GM19455 (cell line): ENCODE measurements at regions not wholly inside any gene's neighbourhood (a gene's known extent, or its start where the extent isn't known, plus 50 kb on each side); places are given as distances from the start of the nearest gene placed in this dataset.

ENCODE experiments used
- ATAC-seq: cut with Tn5 transposase; IDR thresholded peaks from one replicate; pipeline ENCODE4 v1.9.1; 2021; ENCODE audit not compliant: unreplicated experiment

- ATAC-seq = no peak
These were observed 590.5 kb downstream of the CSNK1G3 start for GRCh38 chr5:124102486-124102885.

DNA sequence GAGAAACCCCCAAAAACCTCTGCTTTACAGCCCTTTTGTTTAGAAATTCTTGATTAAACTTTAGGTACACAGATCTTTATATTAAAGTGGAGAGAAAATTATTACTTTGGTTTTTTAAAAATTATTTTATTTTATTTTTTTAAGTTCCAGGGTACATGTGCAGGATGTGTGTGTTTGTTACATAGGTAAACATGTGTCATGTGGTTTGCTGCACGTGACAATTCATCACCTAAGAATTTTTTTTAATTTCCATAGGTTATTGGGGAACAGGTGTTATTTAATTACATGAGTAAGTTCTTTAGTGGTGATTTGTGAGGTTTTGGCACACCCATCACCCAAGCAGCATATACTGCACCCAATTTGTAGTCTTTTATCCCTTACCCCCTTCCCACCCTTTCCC lies 581.7 kb downstream of the CSNK1G3 start:
- ATAC-seq = no peak

GRCh38 chr5:124090115-124090514 lies 578.1 kb downstream of the CSNK1G3 start:
- ATAC-seq = no peak

GRCh38 chr5:124089578-124089977 lies 577.6 kb downstream of the CSNK1G3 start:
- no peak for ATAC-seq

DNA sequence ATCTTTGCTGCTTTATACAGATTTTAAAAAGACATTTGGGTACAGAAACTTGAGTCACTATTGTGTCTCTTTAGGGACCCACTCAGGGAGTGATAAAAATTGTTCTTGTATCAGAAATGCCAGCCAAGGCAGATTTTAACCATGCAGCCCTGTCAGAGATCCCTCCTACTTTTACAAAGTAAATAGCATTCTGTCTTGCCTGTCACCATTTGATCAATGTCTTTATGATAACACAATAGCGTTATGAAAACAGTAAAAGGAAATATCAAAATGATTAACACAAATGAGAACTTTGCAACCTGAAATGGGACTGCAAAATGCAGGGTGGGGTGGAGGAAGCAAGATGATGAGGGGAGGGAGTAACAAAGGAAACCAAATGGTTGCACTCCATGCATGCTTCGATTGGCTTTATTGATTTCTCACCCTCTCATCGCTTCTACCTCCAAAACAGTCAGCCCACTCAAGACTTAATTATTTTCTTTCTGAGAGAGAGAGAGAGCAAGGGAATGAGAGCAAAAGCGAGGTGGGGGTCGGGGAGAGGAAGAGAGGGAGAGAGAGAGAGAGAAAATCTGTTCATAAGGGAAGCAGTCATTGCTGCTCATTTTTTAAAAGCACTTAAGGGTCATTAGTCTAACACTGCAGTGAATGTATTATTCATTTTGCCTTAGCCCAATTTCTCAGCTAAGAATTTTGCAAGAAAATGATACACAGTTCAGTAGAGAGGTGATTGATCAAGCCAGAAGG lies 576.5 kb downstream of the CSNK1G3 start:
- ATAC-seq = no peak

- ATAC-seq = no peak
These were observed 575.8 kb downstream of the CSNK1G3 start for GRCh38 chr5:124087752-124088151.

DNA sequence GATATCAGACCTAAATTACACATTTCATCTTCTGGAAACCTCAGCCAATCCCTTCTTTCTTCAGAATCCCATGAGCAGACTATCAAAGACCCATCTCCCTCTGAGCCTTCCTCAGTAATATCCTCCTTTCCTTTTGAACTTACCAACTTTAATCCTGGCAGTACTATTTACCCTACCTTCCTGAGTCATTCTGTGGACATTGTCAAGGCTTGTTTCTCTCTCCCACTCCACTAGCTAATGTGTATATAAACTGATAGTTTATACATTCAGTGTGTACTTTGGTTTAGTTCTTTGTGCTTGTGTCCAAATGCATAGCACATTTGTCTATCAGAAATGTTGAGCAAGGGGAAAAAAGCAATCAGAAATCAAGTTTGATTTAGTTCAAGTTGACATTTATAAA lies 568.3 kb downstream of the CSNK1G3 start:
- no peak for ATAC-seq

- no peak for ATAC-seq
These were observed 567.1 kb downstream of the CSNK1G3 start for GRCh38 chr5:124079062-124079461.

GRCh38 chr5:124074500-124074899 lies 562.5 kb downstream of the CSNK1G3 start:
- ATAC-seq = no peak

DNA sequence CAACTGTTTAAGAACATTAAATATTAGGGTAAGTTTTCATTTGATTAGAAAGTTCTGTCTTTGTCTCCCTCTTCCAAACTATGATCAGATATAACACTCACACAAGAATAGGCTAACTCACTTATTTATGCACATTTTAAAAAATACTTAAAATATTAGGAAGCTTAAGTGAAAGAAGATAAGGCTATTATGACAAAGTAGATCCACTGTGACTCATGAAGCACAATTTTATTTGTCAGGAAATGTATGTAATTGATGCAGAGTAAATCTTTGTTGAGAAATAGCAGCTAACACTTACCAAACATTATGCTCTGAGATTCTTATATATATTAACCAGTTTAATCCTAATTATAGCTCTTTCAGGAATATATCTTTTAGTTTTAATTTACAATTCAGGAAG lies 560.6 kb downstream of the CSNK1G3 start:
- ATAC-seq = no peak

- ATAC-seq = no peak
These were observed 559.1 kb downstream of the CSNK1G3 start for GRCh38 chr5:124071039-124071438.

- ATAC-seq = no peak
These were observed 553.5 kb downstream of the CSNK1G3 start for GRCh38 chr5:124065508-124065907.

GRCh38 chr5:124064956-124065355 lies 553.0 kb downstream of the CSNK1G3 start:
- no peak for ATAC-seq

DNA sequence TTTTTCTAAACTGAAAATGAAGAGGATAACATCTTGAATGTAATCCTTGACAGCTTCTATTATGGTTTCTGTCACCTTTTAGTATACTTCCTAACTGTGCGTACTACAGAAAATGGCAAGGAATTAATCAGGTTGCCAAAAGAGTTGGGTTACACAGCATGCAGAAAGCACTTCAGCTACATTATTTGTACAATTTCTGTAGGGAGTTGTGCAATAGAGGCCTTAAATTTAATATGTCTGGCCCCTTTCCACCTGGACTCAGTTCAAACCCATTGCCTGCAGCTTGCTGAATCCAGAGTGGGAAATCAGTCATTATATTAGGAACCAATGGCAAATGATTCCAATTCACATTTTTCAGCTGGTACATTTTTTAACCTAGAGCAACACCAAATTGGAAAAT lies 549.7 kb downstream of the CSNK1G3 start:
- ATAC-seq = no peak

DNA sequence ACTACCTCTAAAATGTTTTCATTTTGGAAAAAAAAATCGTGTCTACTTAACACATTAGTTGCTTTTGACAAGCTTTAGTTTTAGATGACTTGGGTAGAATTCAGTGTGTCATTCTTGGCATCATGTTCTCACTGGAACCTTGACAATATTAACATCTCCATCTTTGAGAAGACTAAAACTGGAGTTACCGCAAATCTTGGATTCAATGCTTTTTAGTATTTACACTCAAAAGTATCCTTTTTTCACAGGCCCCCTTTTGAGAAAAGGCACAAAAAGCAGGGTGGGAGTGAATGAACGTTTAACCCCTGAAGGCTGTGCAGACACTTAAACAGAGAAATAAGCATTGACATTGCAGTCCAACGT lies 549.1 kb downstream of the CSNK1G3 start:
- ATAC-seq = no peak

DNA sequence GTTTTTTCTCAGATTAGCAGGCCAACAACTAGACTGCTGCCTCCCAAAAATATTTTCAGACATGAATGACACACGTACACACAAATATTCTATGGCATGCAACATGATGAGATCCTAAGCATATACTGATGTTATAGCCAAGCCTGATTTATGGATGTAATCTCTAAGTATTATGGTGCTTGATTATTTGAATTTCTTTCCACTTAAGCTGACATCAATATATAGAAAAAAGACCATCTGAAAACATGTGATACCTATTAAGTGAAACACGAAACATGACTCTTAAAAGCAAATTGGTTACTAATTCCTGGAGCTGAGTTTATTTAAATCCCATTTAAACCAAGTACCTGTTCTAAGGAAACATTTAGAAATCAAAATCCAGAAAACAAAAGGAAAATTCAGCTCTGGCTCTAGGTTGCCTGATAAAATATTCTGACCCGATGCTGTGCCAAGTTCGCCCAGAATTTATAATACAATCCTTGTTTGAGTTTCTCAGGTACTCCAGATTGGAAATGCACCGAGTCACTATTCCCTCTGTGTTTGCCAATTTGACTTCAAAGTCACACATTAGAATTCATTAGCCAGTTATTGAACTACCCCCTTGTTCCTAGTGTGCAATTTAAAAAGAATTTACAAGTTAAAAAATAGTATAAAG lies 548.6 kb downstream of the CSNK1G3 start:
- ATAC-seq = no peak

GRCh38 chr5:124060011-124060410 lies 548.0 kb downstream of the CSNK1G3 start:
- no peak for ATAC-seq

GRCh38 chr5:124059200-124059599 lies 547.2 kb downstream of the CSNK1G3 start:
- ATAC-seq = no peak

- no peak for ATAC-seq
These were observed 545.8 kb downstream of the CSNK1G3 start for GRCh38 chr5:124057724-124058231.

GRCh38 chr5:124056991-124057723 lies 545.2 kb downstream of the CSNK1G3 start:
- peak; percentile 48 for ATAC-seq

DNA sequence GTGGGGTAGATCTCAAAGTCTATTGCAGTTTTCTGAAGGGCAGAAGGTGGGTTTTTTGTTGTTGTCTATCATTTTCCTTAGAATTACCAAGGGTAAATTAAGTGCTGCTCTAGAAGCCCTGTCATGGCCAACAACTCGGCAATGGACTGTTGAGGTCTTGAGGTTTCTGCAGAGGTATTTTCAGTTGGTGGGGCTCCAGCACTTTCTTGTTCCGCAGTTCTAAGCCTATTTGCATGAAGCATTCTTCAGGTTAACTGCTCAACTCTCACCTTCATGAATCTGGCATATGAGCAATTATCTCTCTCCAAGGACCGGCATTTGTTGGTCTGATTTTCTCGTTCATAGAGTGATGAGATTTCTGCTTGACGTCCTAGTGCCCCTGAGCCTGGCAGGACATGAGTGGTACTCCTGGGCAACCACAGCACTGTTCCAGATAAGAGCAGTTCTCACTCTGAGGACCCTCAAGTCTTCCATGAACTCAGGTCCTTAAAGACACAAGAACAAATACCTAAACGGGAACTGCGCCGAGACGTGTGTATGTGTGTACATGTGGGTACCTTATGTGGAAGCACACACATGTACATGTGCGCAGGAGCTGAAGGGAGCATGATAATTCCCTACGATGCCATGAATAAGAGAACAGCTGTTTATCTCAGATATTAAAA lies 544.5 kb downstream of the CSNK1G3 start:
- peak; percentile 63 for ATAC-seq
